Caco-2 (cell line): ENCODE measurements at regions not wholly inside any gene's neighbourhood (a gene's known extent, or its start where the extent isn't known, plus 50 kb on each side); places are given as distances from the start of the nearest gene placed in this dataset.
"Not testable (repeated sequence)": the region's sequence is repeated elsewhere in the genome, so short reads cannot be mapped to it uniquely, and the experiment has no call there.

Source experiments
- BruUV-seq: library from RNA; stranded (reverse); fragments of 400-500 nt; replicated peaks from 2 replicates; lab custom pipeline; 2021; lab: Mats Ljungman, UMichigan
- CTCF ChIA-PET: fragments of 300-600 bp; sonication (Branson Sonifier 250); formaldehyde crosslinking; loops from one replicate; lab custom pipeline; 2022; ENCODE audit warnings: antibody characterized with exemption; lab: Charles Lee
- POLR2A ChIA-PET: fragments of 300-600 bp; sonication (Branson Sonifier 250); formaldehyde crosslinking; loops from one replicate; lab custom pipeline; 2022; ENCODE audit warnings: antibody characterized with exemption; lab: Charles Lee
- DNase-seq, 2 experiments: peaks; one replicate each; pipeline versions ENCODE4 v3.0.0 to v3.0.0-alpha.2; 2020 to 2022
- H3K27me3 ChIP-seq: replicated peaks from 2 replicates; pipeline ENCODE4 v1.6.0; 2011; ENCODE audit warnings: low read length; ENCODE audit not compliant: control insufficient read depth, insufficient read depth
- H3K36me3 ChIP-seq: 2 replicates; pipeline ENCODE4 v1.5.1; 2011; ENCODE audit warnings: low read length; ENCODE audit not compliant: control insufficient read depth, insufficient read depth
- H3K4me1 ChIP-seq: fragments of 250-450 bp; sonication (Bioruptor Pico); 2 replicates; pipeline ENCODE4 v1.5.1; 2020; ENCODE audit warnings: mild to moderate bottlenecking
- H3K4me3 ChIP-seq: 2 replicates; pipeline ENCODE4 v1.5.1; 2011; ENCODE audit warnings: low read depth, mild to moderate bottlenecking, control low read depth, low read length
- H3K9me3 ChIP-seq: fragments of 250-450 bp; sonication (Bioruptor Pico); 2 replicates; pipeline ENCODE4 v1.5.1; 2020; ENCODE audit warnings: mild to moderate bottlenecking, moderate library complexity
- H3K27ac Mint-ChIP-seq: one replicate; pipeline ENCODE4 v1.8.0; 2022; ENCODE audit warnings: mixed read lengths; ENCODE audit not compliant: unreplicated experiment
- H3K27me3 Mint-ChIP-seq: one replicate; pipeline ENCODE4 v1.8.0; 2022; ENCODE audit warnings: mixed read lengths; ENCODE audit not compliant: insufficient read depth, unreplicated experiment
- H3K36me3 Mint-ChIP-seq: one replicate; pipeline ENCODE4 v1.8.0; 2022; ENCODE audit warnings: mild to moderate bottlenecking, mixed read lengths; ENCODE audit not compliant: insufficient read depth, unreplicated experiment
- H3K4me1 Mint-ChIP-seq: one replicate; pipeline ENCODE4 v1.8.0; 2022; ENCODE audit warnings: low read depth, mixed read lengths; ENCODE audit not compliant: unreplicated experiment
- H3K4me3 Mint-ChIP-seq: one replicate; pipeline ENCODE4 v1.8.0; 2022; ENCODE audit warnings: mild to moderate bottlenecking, moderate library complexity, mixed read lengths; ENCODE audit not compliant: unreplicated experiment
- H3K9me3 Mint-ChIP-seq: one replicate; pipeline ENCODE4 v1.8.0; 2022; ENCODE audit warnings: mixed read lengths; ENCODE audit not compliant: unreplicated experiment
- intact Hi-C: fragments of 100-400 bp; cut with micrococcal nuclease; formaldehyde crosslinking; loops from one replicate; pipeline ENCODE4 v1.10.0; 2022; ENCODE audit not compliant: unreplicated experiment
- TF ChIP-seq, protein P1 (sequence below), 2 experiments: fragments of 200-600 bp in 1 of 2; IDR thresholded peaks; 1 replicate in 1 of 2; 2 replicates in 1 of 2; pipeline versions ENCODE4 v1.5.1 to v1.8.0; 2011 to 2022; ENCODE audit warnings: antibody characterized with exemption in 1 of 2, control low read depth in 1 of 2, inconsistent platforms in 1 of 2, low read depth in 1 of 2, low read length in 1 of 2, mild to moderate bottlenecking in 1 of 2, moderate library complexity in 1 of 2; ENCODE audit not compliant: insufficient read depth in 1 of 2, severe bottlenecking in 1 of 2, unreplicated experiment in 1 of 2

DNA sequence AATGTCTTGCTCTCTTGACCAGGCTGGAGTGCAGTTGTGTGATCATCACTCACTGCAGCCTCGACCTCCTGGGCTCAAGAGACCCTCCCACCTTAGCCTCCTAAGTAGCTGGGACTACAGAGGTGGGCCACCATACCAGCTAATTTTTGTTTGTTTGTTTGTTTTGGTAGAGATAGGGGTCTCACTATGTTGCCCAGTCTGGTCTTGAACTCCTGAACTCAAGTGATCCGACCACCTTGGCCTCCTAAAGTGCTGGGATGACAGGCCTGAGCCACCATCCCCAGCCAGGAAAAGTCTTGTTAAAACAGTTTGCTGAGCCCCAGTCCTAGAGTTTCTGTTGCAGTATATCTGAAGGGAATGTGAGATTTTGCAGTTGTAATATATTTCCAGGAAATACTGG is 83.9 kb downstream of the SKIDA1 start:
- ChIA-PET POLR2A (no interaction called here), CTCF (no interaction called here)
- Histone ChIP-seq H3K36me3 (no peaks in the 10 kb centered on the region), H3K9me3 (no peaks in the 10 kb centered on the region), H3K27me3 (no peaks in the 10 kb centered on the region), H3K4me1 (no peaks in the 10 kb centered on the region), H3K4me3 (no peak overlapping the region)
- no peak overlapping the region for H3K27ac Mint-ChIP-seq
- H3K4me1 Mint-ChIP-seq = peaks cover 7% of the 10 kb centered on the region
- H3K9me3 Mint-ChIP-seq = no peaks in the 10 kb centered on the region
- H3K36me3 Mint-ChIP-seq = no peaks in the 10 kb centered on the region
- H3K4me3 Mint-ChIP-seq = no peak overlapping the region
- H3K27me3 Mint-ChIP-seq = no peaks in the 10 kb centered on the region
- TF ChIP-seq, protein P1, sequence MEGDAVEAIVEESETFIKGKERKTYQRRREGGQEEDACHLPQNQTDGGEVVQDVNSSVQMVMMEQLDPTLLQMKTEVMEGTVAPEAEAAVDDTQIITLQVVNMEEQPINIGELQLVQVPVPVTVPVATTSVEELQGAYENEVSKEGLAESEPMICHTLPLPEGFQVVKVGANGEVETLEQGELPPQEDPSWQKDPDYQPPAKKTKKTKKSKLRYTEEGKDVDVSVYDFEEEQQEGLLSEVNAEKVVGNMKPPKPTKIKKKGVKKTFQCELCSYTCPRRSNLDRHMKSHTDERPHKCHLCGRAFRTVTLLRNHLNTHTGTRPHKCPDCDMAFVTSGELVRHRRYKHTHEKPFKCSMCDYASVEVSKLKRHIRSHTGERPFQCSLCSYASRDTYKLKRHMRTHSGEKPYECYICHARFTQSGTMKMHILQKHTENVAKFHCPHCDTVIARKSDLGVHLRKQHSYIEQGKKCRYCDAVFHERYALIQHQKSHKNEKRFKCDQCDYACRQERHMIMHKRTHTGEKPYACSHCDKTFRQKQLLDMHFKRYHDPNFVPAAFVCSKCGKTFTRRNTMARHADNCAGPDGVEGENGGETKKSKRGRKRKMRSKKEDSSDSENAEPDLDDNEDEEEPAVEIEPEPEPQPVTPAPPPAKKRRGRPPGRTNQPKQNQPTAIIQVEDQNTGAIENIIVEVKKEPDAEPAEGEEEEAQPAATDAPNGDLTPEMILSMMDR (IDR thresholded peaks at IDR 0.05; ENCODE audit: insufficient read depth in 1 of 2, low read depth in 1 of 2, low read length in 1 of 2, severe bottlenecking in 1 of 2, unreplicated experiment in 1 of 2) = no peak
- DNase-seq = no peak
- BruUV-seq = no TSS peak
- intact Hi-C loops = no loop called here

DNA sequence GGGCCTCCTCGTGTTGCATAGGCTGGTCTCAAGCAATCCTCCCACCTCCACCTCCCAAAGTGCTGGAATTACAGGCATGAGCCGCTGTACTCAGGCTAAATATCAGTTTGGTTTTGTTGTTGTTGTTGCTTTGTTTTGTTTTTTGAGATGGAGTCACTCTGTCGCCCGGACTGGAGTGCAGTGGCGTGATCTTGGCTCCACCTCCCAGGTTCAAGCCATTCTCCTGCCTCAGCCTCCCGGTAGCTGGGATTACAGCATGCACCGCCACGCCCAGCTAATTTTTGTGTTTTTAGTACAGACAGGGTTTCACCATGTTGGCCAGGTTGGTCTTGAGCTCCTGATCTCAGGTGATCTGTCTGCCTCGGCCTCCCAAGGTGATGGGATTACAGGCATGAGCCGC is 86.6 kb downstream of the SKIDA1 start:
- H3K27me3 Mint-ChIP-seq, H3K27ac Mint-ChIP-seq, intact Hi-C loops, H3K4me1 Mint-ChIP-seq, BruUV-seq, H3K4me3 ChIP-seq, H3K27me3 ChIP-seq, DNase-seq, H3K9me3 Mint-ChIP-seq, CTCF ChIA-PET, H3K9me3 ChIP-seq, POLR2A ChIA-PET, H3K4me3 Mint-ChIP-seq, H3K36me3 Mint-ChIP-seq, H3K36me3 ChIP-seq: not testable (repeated sequence)
- peaks cover 10% of the 10 kb centered on the region for H3K4me1 ChIP-seq

DNA sequence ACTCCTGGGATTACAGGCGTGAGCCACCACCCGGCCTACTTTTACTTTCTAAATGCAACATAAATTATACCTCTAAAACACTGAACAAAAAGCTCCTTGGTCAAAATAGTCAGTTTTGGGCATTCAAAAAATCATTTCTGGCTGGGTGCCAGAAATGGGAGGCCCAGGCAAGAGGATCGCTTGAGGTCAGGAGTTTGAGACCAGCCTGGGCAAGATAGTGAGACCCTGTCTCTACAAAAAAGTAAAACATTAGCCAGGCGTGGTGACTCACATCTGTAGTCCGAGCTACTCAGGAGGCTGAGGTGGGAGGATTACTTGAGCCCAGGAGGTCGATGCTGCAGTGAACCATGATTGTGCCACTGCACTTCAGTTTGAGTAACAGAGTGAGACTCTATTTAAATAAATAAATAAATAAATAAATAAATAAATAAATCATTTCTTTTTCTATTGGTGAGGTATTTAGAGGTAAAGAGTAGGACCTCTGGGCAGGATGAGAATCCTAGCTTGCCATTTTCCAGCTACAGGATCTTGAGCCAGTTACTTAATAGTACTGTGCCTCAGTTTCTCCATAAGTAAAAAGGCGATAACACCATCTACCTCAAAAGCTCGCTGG is 87.6 kb downstream of the SKIDA1 start:
- H3K4me3 Mint-ChIP-seq = no peak overlapping the region
- H3K4me3 ChIP-seq = no peak overlapping the region
- no peak for DNase-seq
- no peaks in the 10 kb centered on the region for H3K9me3 Mint-ChIP-seq
- H3K9me3 ChIP-seq = no peaks in the 10 kb centered on the region
- peaks cover 21% of the 10 kb centered on the region for H3K4me1 ChIP-seq
- ChIA-PET POLR2A (no interaction called here), CTCF (no interaction called here)
- H3K27ac Mint-ChIP-seq = no peak overlapping the region
- no peaks in the 10 kb centered on the region for H3K36me3 ChIP-seq
- TF ChIP-seq, protein P1 (IDR thresholded peaks at IDR 0.05; ENCODE audit: insufficient read depth in 1 of 2, low read depth in 1 of 2, low read length in 1 of 2, severe bottlenecking in 1 of 2, unreplicated experiment in 1 of 2) = no peak
- H3K4me1 Mint-ChIP-seq = peaks cover 20% of the 10 kb centered on the region
- BruUV-seq = no TSS peak
- intact Hi-C loops = no loop called here
- peaks cover 5% of the 10 kb centered on the region for H3K36me3 Mint-ChIP-seq
- no peaks in the 10 kb centered on the region for H3K27me3 Mint-ChIP-seq
- no peaks in the 10 kb centered on the region for H3K27me3 ChIP-seq
